Keratinocyte (primary cell): ENCODE measurements at regions not wholly inside any gene's neighbourhood (a gene's known extent, or its start where the extent isn't known, plus 50 kb on each side); places are given as distances from the start of the nearest gene placed in this dataset.

Experiments
- DNase-seq: peaks from one replicate; pipeline ENCODE4 v3.0.0-alpha.2; 2011; ENCODE audit warnings: low read depth, missing footprints, low spot score
- FAIRE-seq: peaks from 2 replicates; lab custom pipeline; 2011; peaks lifted over from hg19 to GRCh38; lab: Jason Lieb, UNC
- H2AFZ ChIP-seq: 2 replicates; pipeline ENCODE4 v1.6.0; 2012; ENCODE audit warnings: low read length, control low read depth, inconsistent platforms; ENCODE audit not compliant: control insufficient read depth
- H3K27ac ChIP-seq: 2 replicates; pipeline ENCODE4 v1.5.1; 2011; ENCODE audit warnings: low read length; ENCODE audit not compliant: control insufficient read depth, insufficient read depth
- H3K27me3 ChIP-seq: 3 replicates; pipeline ENCODE4 v1.6.0; 2011; ENCODE audit warnings: low read length; ENCODE audit not compliant: control insufficient read depth, insufficient read depth; ENCODE audit errors: extremely low read depth
- H3K36me3 ChIP-seq, 2 experiments: 2 replicates in 1 of 2; 3 replicates in 1 of 2; pipeline ENCODE4 v1.5.1; 2011; ENCODE audit warnings: low read length in 2 of 2, mild to moderate bottlenecking in 1 of 2; ENCODE audit not compliant: control insufficient read depth in 2 of 2, insufficient read depth in 2 of 2; ENCODE audit errors: extremely low read depth in 1 of 2
- H3K4me1 ChIP-seq: 3 replicates; pipeline ENCODE4 v1.5.1; 2011; ENCODE audit warnings: low read length; ENCODE audit not compliant: control insufficient read depth, insufficient read depth; ENCODE audit errors: extremely low read depth
- H3K4me2 ChIP-seq: 3 replicates; pipeline ENCODE4 v1.6.0; 2011; ENCODE audit warnings: low read depth, low read length; ENCODE audit not compliant: control insufficient read depth, insufficient read depth; ENCODE audit errors: extremely low read depth
- H3K4me3 ChIP-seq, 3 experiments: fragments of 200-600 bp in 1 of 3; sonication (generic) in 1 of 3; 2 replicates in 2 of 3; 3 replicates in 1 of 3; pipeline ENCODE4 v1.5.1; 2011 to 2016; ENCODE audit warnings: low read length in 3 of 3, mild to moderate bottlenecking in 3 of 3, control low read depth in 2 of 3, inconsistent platforms in 1 of 3, low read depth in 1 of 3, mixed read lengths in 1 of 3, mixed run types in 1 of 3, moderate library complexity in 1 of 3; ENCODE audit not compliant: control insufficient read depth in 2 of 3, insufficient read depth in 2 of 3; ENCODE audit errors: extremely low read depth in 1 of 3
- H3K79me2 ChIP-seq: 2 replicates; pipeline ENCODE4 v1.6.0; 2012; ENCODE audit warnings: low read length; ENCODE audit not compliant: control insufficient read depth, insufficient read depth
- H3K9ac ChIP-seq: 3 replicates; pipeline ENCODE4 v1.6.0; 2011; ENCODE audit warnings: low read length; ENCODE audit not compliant: control insufficient read depth, insufficient read depth; ENCODE audit errors: extremely low read depth
- H3K9me1 ChIP-seq: 3 replicates; pipeline ENCODE4 v1.6.0; 2011; ENCODE audit warnings: low read length; ENCODE audit not compliant: control insufficient read depth, insufficient read depth; ENCODE audit errors: extremely low read depth
- H3K9me3 ChIP-seq: 2 replicates; pipeline ENCODE4 v1.5.1; 2012; ENCODE audit warnings: low read depth, low read length; ENCODE audit not compliant: control insufficient read depth
- H4K20me1 ChIP-seq: 3 replicates; pipeline ENCODE4 v1.6.0; 2011; ENCODE audit warnings: low read length; ENCODE audit not compliant: control insufficient read depth, insufficient read depth; ENCODE audit errors: extremely low read depth
- EZH2 ChIP-seq: IDR thresholded peaks from one replicate; pipeline ENCODE4 v1.6.1; 2012; ENCODE audit warnings: inconsistent platforms, mild to moderate bottlenecking, low read length, moderate library complexity
- dilution Hi-C: fragments of 300-500 bp; cut with MboI; formaldehyde crosslinking; loops from one replicate; pipeline ENCODE4 v1.7.0; 2020; ENCODE audit warnings: low sequenced_read_pairs; ENCODE audit not compliant: extremely low pct_ligation_motif_present
- TF ChIP-seq, protein P1 (sequence below), 3 experiments: IDR thresholded peaks in 1 of 3; conservative IDR thresholded peaks in 1 of 3; optimal IDR thresholded peaks in 1 of 3; 2 replicates in 2 of 3; 3 replicates in 1 of 3; pipeline versions ENCODE3 to v1.5.1; 2011; ENCODE audit warnings: low read length in 3 of 3, mild to moderate bottlenecking in 3 of 3, moderate library complexity in 2 of 3, control low read depth in 1 of 3, inconsistent platforms in 1 of 3; ENCODE audit not compliant: insufficient read depth in 2 of 3; ENCODE audit errors: extremely low read depth in 1 of 3

DNA sequence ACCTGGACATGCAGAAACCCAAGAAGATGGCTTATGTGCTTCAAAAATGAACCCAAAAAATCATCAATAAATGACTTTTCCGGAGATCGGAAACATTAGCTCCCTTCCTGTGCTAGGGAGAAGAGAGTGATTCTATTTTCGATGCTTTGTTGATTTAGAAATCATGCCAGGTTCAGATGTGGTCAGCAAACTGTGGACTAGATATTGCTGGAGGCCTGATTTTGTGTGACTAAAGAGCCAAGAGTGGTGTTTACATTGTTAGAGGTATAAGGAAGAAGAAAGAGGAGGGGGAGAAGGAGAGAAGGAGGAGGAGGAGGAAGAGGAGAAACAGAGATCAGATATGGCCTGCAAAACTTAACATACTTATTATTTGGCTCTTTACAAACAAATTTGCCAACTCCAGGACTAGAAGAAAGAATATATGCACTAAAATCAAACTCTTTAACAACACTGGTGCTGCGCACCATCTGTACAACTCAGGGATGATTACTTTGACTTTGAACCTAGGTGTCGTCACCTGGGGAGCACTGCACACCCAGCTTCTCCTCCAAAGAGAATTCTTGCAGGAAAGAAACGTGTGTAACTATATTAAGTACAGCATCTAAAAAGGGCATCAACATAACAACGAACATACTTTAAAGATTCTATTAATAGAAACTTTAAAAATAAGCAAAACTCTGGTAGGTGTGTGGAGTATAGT, 664.9 kb upstream of the LCORL start:
- Histone ChIP-seq H3K4me3 (no peak overlapping the region), H3K27me3 (no peaks in the 10 kb centered on the region), H3K9ac (no peak overlapping the region), H4K20me1 (no peaks in the 10 kb centered on the region), H3K27ac (no peak overlapping the region), H3K36me3 (no peaks in the 10 kb centered on the region), H3K4me2 (no peak overlapping the region), H2AFZ (no peak overlapping the region), H3K9me1 (no peaks in the 10 kb centered on the region), H3K79me2 (no peaks in the 10 kb centered on the region), H3K4me1 (no peaks in the 10 kb centered on the region), H3K9me3 (no peaks in the 10 kb centered on the region)
- no peak for TF ChIP-seq EZH2
- TF ChIP-seq, protein P1, sequence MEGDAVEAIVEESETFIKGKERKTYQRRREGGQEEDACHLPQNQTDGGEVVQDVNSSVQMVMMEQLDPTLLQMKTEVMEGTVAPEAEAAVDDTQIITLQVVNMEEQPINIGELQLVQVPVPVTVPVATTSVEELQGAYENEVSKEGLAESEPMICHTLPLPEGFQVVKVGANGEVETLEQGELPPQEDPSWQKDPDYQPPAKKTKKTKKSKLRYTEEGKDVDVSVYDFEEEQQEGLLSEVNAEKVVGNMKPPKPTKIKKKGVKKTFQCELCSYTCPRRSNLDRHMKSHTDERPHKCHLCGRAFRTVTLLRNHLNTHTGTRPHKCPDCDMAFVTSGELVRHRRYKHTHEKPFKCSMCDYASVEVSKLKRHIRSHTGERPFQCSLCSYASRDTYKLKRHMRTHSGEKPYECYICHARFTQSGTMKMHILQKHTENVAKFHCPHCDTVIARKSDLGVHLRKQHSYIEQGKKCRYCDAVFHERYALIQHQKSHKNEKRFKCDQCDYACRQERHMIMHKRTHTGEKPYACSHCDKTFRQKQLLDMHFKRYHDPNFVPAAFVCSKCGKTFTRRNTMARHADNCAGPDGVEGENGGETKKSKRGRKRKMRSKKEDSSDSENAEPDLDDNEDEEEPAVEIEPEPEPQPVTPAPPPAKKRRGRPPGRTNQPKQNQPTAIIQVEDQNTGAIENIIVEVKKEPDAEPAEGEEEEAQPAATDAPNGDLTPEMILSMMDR (optimal IDR thresholded peaks at IDR 0.05 in 1 of 3, IDR thresholded peaks at IDR 0.05 in 1 of 3, conservative IDR thresholded peaks at IDR 0.05 in 1 of 3; ENCODE audit: extremely low read depth in 1 of 3, insufficient read depth in 2 of 3, low read length in 3 of 3), result no peak
- no peak for DNase-seq
- FAIRE-seq, result no peak
- dilution Hi-C loops, result no loop called here

DNA sequence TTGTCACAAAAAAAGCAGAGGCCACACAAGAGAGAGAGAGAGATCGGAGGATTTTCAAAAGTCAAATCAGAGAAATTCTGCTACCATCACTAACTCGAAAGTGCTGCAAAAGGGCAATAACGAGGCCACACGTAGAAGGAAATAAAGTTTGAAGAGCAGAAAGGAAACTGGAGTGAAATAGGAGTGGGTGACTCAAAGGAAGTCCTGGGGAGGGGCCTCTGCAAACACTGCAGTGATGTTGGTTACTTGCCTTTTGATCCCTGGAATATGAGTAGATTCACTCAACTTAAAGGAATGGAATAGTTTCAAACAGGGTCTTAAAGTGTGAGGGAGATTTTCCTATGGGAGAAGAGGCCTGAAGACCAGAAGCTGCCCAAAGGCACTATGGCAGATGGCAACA, 663.4 kb upstream of the LCORL start:
- Histone ChIP-seq H3K9me1 (no peaks in the 10 kb centered on the region), H3K4me2 (no peak overlapping the region), H3K36me3 (no peaks in the 10 kb centered on the region), H4K20me1 (no peaks in the 10 kb centered on the region), H3K27ac (no peak overlapping the region), H3K4me1 (no peaks in the 10 kb centered on the region), H3K4me3 (no peak overlapping the region), H3K9me3 (no peaks in the 10 kb centered on the region), H2AFZ (no peak overlapping the region), H3K27me3 (no peaks in the 10 kb centered on the region), H3K79me2 (no peaks in the 10 kb centered on the region), H3K9ac (no peak overlapping the region)
- no peak for DNase-seq
- FAIRE-seq, result no peak
- no peak for TF ChIP-seq EZH2
- dilution Hi-C loops, result no loop called here

DNA sequence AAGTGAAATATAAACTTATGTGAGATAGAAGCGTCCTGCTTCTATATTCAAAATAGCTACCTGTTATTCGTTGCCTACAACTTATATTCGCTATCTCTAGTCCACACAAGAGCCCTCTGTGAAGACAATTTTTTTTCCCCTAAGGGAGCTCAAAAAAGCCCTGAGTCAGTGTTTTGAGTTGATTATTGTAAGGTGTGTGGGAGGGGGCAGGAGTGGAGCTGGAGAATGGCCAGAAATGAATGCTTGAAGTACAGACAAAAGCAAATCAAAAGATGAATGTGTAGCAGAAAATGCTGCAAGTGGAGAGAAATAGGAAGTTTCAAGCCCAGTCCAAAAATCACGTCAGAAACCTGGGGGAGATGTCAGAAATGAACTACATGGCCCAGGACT, 655.0 kb upstream of the LCORL start:
- H3K4me3 ChIP-seq, result no peak overlapping the region
- H2AFZ ChIP-seq, result no peak overlapping the region
- no peaks in the 10 kb centered on the region for H3K79me2 ChIP-seq
- no peak overlapping the region for H3K27ac ChIP-seq
- no peaks in the 10 kb centered on the region for H3K9me1 ChIP-seq
- H3K36me3 ChIP-seq, result no peaks in the 10 kb centered on the region
- no peaks in the 10 kb centered on the region for H3K9me3 ChIP-seq
- no peak overlapping the region for H3K4me2 ChIP-seq
- TF ChIP-seq, protein P1 (optimal IDR thresholded peaks at IDR 0.05 in 1 of 3, IDR thresholded peaks at IDR 0.05 in 1 of 3, conservative IDR thresholded peaks at IDR 0.05 in 1 of 3; ENCODE audit: extremely low read depth in 1 of 3, insufficient read depth in 2 of 3, low read length in 3 of 3), result no peak
- TF ChIP-seq EZH2, result no peak
- dilution Hi-C loops, result no loop called here
- no peak overlapping the region for H3K9ac ChIP-seq
- DNase-seq (no peak), FAIRE-seq (no peak)
- H4K20me1 ChIP-seq, result no peaks in the 10 kb centered on the region
- H3K4me1 ChIP-seq, result no peaks in the 10 kb centered on the region
- no peaks in the 10 kb centered on the region for H3K27me3 ChIP-seq
